ENCODE measurements at regions not wholly inside any gene's neighbourhood (a gene's known extent, or its start where the extent isn't known, plus 50 kb on each side); places are given as distances from the start of the nearest gene placed in this dataset.

DNA sequence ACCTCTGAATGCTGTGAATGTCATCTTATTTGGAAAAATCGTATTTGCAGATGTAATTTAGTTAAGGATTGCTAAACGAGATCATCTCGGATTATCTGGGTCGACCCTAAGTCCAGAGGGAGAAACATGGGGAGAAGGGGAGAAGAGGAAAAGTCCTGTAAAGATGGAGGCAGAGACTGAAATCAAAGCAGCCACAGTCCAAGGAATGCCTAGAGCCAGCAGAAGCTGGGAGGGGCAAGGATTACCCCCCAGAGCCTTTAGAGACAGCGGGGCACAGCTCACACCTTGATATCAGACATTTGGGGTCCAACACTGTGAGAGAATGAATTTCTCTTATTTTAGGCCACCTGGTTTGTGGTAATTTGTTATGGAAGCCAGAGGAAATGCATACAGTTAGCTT is 104.9 kb upstream of the YPEL5 start:
- Histone ChIP-seq H3K27ac (ENCODE audit: poor library complexity, severe bottlenecking) (no peak overlapping the region), H3K27me3 (ENCODE audit: insufficient read depth, poor library complexity, severe bottlenecking) (peaks cover 23% of the 10 kb centered on the region), H3K4me1 (ENCODE audit: insufficient read depth, poor library complexity, severe bottlenecking) (no peaks in the 10 kb centered on the region), H3K9me3 (ENCODE audit: severe bottlenecking) (no peaks in the 10 kb centered on the region), H3K4me3 (ENCODE audit: severe bottlenecking) (no peak overlapping the region), H3K36me3 (ENCODE audit: low read depth) (no peaks in the 10 kb centered on the region)
- TF ChIP-seq, protein P1, sequence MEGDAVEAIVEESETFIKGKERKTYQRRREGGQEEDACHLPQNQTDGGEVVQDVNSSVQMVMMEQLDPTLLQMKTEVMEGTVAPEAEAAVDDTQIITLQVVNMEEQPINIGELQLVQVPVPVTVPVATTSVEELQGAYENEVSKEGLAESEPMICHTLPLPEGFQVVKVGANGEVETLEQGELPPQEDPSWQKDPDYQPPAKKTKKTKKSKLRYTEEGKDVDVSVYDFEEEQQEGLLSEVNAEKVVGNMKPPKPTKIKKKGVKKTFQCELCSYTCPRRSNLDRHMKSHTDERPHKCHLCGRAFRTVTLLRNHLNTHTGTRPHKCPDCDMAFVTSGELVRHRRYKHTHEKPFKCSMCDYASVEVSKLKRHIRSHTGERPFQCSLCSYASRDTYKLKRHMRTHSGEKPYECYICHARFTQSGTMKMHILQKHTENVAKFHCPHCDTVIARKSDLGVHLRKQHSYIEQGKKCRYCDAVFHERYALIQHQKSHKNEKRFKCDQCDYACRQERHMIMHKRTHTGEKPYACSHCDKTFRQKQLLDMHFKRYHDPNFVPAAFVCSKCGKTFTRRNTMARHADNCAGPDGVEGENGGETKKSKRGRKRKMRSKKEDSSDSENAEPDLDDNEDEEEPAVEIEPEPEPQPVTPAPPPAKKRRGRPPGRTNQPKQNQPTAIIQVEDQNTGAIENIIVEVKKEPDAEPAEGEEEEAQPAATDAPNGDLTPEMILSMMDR (IDR thresholded peaks at IDR 0.05; ENCODE audit: poor library complexity, severe bottlenecking): no peak
- DNase-seq (ENCODE audit: low spot score) (no peak), ATAC-seq (ENCODE audit: low read depth) (no peak)

DNA sequence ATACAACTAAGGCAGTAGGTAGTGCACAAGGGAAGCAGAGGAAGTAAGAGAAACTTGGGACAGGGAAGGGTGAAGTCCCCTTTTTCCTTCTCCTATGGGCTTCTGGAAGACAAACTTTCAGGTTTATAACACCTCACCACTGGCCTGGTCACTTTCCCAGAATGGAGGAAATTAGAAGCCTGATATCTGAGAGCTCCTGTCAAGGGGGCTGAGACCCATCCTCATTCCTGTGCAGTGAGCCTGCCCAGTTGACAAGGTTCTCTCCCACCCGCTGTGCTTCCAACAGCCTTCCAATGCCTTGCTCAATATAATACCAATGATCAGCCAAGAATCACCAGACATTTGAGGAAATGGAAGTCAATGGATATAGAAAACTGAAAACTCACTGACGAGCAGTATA is 100.4 kb upstream of the YPEL5 start:
- H3K36me3 ChIP-seq (ENCODE audit: low read depth): no peaks in the 10 kb centered on the region
- DNase-seq (ENCODE audit: low spot score): no peak
- H3K27me3 ChIP-seq (ENCODE audit: insufficient read depth, poor library complexity, severe bottlenecking): peaks cover 23% of the 10 kb centered on the region
- H3K27ac ChIP-seq (ENCODE audit: poor library complexity, severe bottlenecking): no peak overlapping the region
- TF ChIP-seq, protein P1 (IDR thresholded peaks at IDR 0.05; ENCODE audit: poor library complexity, severe bottlenecking): no peak
- no peaks in the 10 kb centered on the region for H3K9me3 ChIP-seq (ENCODE audit: severe bottlenecking)
- ATAC-seq (ENCODE audit: low read depth): no peak
- no peaks in the 10 kb centered on the region for H3K4me1 ChIP-seq (ENCODE audit: insufficient read depth, poor library complexity, severe bottlenecking)
- H3K4me3 ChIP-seq (ENCODE audit: severe bottlenecking): no peak overlapping the region

GRCh38 chr2:30046979-30047378 is 99.8 kb upstream of the YPEL5 start:
- Histone ChIP-seq H3K4me3 (ENCODE audit: severe bottlenecking) (no peak overlapping the region), H3K4me1 (ENCODE audit: insufficient read depth, poor library complexity, severe bottlenecking) (no peaks in the 10 kb centered on the region), H3K36me3 (ENCODE audit: low read depth) (no peaks in the 10 kb centered on the region), H3K27ac (ENCODE audit: poor library complexity, severe bottlenecking) (no peak overlapping the region), H3K27me3 (ENCODE audit: insufficient read depth, poor library complexity, severe bottlenecking) (peaks cover 23% of the 10 kb centered on the region), H3K9me3 (ENCODE audit: severe bottlenecking) (no peaks in the 10 kb centered on the region)
- DNase-seq (ENCODE audit: low spot score): no peak
- no peak for ATAC-seq (ENCODE audit: low read depth)
- TF ChIP-seq, protein P1 (IDR thresholded peaks at IDR 0.05; ENCODE audit: poor library complexity, severe bottlenecking): no peak

- no peak for ATAC-seq (ENCODE audit: low read depth)
- H3K9me3 ChIP-seq (ENCODE audit: severe bottlenecking): no peaks in the 10 kb centered on the region
- no peak for DNase-seq (ENCODE audit: low spot score)
Observed at GRCh38 chr2:30048636-30049175, 98.1 kb upstream of the YPEL5 start.

DNA sequence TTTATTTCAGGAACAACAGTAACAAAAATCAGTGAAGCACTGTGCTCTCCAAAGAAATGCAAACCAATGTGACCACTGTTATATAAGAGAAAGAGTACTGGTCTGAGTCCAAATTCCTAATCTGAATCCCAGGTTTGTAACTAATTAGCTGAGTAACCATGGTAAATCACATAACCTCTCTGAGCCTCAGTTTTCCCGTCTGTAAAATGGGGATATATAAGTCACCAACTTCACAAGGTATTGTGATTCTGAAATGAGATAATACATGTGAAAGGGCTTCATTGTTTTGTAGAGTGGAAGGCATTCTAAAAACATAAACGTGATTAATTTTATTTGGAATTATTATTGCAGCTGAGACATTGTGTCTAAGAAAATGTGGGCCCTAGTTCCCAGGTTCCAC is 91.3 kb upstream of the YPEL5 start:
- no peak for DNase-seq (ENCODE audit: low spot score)
- no peaks in the 10 kb centered on the region for H3K9me3 ChIP-seq (ENCODE audit: severe bottlenecking)
- H3K36me3 ChIP-seq (ENCODE audit: low read depth): no peaks in the 10 kb centered on the region
- TF ChIP-seq, protein P1 (IDR thresholded peaks at IDR 0.05; ENCODE audit: poor library complexity, severe bottlenecking): no peak
- no peaks in the 10 kb centered on the region for H3K4me1 ChIP-seq (ENCODE audit: insufficient read depth, poor library complexity, severe bottlenecking)
- no peak overlapping the region for H3K4me3 ChIP-seq (ENCODE audit: severe bottlenecking)
- no peak for ATAC-seq (ENCODE audit: low read depth)
- peaks cover 6% of the 10 kb centered on the region for H3K27me3 ChIP-seq (ENCODE audit: insufficient read depth, poor library complexity, severe bottlenecking)
- H3K27ac ChIP-seq (ENCODE audit: poor library complexity, severe bottlenecking): no peak overlapping the region

More at GRCh38 chr2:30048636-30049175, 98.1 kb upstream of the YPEL5 start:
- H3K4me3 ChIP-seq (ENCODE audit: severe bottlenecking): no peak overlapping the region
- peaks cover 15% of the 10 kb centered on the region for H3K27me3 ChIP-seq (ENCODE audit: insufficient read depth, poor library complexity, severe bottlenecking)
- H3K27ac ChIP-seq (ENCODE audit: poor library complexity, severe bottlenecking): no peak overlapping the region
- H3K4me1 ChIP-seq (ENCODE audit: insufficient read depth, poor library complexity, severe bottlenecking): no peaks in the 10 kb centered on the region
- TF ChIP-seq, protein P1 (IDR thresholded peaks at IDR 0.05; ENCODE audit: poor library complexity, severe bottlenecking): no peak
- no peaks in the 10 kb centered on the region for H3K36me3 ChIP-seq (ENCODE audit: low read depth)

Measured in RWPE2 (cell line).